ENCODE measurements at regions not wholly inside any gene's neighbourhood (a gene's known extent, or its start where the extent isn't known, plus 50 kb on each side); places are given as distances from the start of the nearest gene placed in this dataset.
"Not testable (repeated sequence)": the region's sequence is repeated elsewhere in the genome, so short reads cannot be mapped to it uniquely, and the experiment has no call there.

DNA sequence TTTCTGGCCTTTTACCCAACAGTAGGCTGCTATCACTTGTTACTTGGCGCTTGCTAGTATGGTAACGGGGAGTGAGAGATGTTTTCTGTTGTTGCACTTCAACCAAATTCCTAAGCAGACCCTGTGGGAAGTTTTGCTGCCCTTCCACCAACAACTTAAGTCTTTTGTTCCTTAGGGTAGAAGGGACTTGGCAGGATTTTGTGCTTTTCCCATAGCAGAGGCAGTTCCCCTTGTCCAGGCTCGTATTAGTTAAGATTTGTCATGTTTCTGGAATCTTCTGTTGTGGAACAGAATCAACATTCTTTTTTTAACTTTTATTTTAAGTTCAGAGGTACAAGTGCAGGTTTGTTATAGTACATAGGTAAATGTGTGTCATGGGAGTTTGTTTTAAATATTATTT is 73.2 kb upstream of the SGIP1 start:
- no peak for DNase-seq (ENCODE audit: low spot score)

DNA sequence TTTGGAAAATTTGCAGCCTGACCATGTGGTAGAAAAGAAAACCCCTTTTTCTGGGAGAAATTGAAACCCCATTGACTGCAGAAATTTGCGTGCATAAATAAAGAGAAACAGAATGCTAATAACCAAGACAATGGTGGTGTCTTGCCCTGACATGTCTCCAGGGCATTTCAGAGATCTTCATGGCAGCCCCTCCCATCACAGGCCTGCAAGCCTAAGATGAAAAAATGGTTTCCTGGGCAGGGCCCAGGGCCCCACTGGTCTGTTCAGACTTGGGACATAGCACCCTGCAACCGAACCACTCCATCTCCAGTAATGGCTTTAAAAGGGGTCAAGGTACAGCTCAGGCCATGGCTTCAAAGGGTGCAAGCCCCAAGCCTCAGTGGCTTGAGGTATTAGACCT is 71.6 kb upstream of the SGIP1 start:
- DNase-seq (ENCODE audit: low spot score), result no peak

DNA sequence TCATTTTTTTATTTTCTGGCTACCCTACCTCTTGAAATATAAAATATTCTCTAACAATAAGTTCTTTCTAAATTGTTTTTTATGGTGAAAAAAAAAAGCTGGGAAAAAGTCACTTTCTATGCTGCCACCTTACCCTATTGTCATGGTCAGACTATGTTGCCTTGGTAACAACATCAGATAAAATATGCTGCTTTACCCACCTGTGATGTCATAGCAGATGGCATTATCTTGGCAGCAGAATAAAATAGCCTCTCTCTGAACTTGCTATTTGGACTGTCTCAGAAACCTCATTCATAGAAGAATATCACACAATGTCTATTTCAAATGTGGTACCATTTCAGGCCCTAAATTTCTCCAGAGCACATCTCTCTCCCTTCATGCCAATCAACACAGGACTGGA is 69.6 kb upstream of the SGIP1 start:
- DNase-seq (ENCODE audit: low spot score), result no peak

DNA sequence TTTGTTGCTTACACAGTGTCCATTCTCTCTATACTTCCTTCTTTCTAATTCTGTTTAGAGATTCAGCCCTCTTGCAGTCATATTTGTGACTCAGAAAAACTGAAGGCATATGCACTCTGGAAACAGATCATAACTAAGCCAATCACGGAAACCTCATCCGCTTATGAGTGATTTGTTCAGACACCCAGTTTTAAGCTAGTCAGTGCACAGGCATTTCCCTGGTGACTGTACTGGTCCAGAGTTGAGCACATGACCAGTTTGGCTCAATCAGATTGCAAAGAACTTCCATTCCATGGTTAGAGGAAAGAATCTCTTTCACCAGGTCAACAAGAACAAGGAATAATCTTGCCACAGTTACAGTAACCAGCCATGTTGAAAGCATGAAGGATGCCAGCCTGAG is 69.2 kb upstream of the SGIP1 start:
- no peak for DNase-seq (ENCODE audit: low spot score)

DNA sequence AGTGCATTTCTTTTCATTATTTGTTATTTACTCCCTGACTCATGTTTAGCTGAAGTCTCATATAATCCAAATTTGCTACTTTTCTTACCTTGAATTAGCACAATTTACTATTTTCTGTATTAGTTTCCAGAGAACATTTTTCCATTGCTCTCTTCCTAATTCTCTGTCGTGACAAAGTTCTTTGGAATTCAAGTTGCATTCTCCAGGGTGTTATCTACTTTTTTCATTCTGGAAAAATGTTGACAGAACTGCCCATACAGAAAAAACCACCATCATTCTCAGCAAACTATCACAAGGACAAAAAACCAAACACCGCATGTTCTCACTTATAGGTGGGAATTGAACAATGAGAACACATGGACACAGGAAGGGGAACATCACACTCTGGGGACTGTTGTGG is 67.3 kb upstream of the SGIP1 start:
- DNase-seq (ENCODE audit: low spot score), result not testable (repeated sequence)

DNA sequence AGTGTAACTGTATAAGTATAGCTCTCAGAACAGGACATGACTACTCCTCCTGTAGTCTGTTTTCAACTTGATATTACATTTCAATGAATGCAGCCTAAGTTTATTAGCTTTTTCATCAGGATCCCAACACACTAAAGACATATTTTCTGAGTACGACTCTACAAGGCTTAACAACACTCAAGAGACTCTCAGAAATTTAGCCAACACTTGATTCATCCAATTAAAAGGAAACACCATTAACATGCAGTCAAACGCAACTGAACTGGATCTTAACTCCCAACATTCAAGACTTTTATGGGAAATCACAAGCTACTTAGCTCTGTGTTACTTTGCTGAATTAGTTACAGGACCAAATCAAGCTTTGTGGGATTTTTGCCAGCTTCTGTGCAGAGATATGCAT is 65.2 kb upstream of the SGIP1 start:
- DNase-seq (ENCODE audit: low spot score), result no peak

DNA sequence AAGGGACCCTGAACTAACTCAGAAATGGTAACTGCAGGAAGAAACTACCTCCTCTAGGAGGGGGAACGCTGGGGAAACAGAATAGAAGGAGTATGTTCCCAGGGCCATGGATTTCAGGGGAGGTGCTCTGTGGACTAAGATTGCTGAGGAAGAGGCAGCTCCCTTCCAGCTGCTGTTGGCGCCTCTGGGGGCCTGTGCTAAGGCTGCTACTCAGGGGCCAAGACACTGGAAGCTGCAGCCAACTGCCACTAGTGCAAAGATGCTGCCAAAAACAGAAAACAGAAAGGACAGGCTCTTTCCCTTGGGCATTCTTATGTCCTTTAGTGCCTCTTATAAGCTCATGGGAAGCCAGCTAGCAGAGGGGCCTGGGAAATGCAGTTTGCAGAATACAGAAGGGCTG is 58.0 kb upstream of the SGIP1 start:
- DNase-seq (ENCODE audit: low spot score), result no peak

DNA sequence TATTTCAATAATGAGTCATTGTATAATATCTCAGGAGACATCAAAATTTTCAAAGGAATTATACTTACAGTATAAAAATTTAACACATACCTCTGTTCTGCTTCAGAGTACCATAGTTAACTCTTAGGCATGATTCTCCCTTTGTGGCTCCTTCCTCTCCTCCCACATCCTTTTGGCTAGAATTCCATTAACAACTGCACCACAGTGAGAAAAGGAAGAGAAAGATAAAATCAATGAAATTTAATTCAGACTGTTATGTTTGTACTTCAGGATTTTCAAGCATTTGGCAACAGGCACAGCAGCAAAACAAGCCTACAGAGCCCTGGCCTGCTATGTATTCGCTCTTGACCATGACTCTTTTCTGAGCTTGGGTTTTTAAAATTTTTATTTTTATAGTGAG is 57.2 kb upstream of the SGIP1 start:
- DNase-seq (ENCODE audit: low spot score), result no peak

DNA sequence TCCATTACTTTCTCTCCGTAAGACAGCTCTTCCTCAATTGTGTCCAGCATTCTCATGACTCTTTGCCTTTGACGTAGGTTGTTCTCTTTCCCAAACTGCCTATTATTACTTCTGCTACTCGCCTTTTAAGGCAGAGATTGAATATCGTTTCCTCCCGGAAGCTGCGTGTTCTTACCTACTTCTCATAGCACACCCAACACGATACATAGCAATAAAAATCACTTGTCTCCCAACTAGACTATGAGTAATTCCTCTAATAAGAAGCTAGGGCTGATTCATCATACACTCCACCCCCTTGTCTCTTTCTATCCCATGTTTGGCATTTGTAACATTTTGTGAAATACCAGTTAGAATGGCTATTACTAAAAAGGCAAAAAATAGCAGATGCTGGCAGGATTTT is 55.8 kb upstream of the SGIP1 start:
- DNase-seq (ENCODE audit: low spot score), result no peak

DNA sequence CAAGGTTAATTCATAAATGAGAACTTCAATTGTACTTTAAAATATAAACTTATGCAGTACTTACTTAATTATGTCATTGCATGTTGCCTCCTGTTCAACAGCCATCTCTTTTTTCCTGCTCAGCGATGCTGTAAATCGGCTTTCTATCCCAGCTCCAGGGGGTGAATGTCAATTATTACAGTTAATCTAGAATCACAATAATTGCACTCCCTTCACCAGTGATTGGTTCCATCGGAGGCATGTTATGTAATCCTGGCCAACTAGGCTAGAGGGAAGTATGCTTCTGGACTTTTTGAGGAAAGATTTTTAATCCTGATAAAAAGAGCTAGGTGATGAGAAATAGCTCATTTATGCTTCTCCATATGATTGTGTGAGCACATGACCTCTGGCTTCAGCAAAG is 53.8 kb upstream of the SGIP1 start:
- no peak for DNase-seq (ENCODE audit: low spot score)

DNA sequence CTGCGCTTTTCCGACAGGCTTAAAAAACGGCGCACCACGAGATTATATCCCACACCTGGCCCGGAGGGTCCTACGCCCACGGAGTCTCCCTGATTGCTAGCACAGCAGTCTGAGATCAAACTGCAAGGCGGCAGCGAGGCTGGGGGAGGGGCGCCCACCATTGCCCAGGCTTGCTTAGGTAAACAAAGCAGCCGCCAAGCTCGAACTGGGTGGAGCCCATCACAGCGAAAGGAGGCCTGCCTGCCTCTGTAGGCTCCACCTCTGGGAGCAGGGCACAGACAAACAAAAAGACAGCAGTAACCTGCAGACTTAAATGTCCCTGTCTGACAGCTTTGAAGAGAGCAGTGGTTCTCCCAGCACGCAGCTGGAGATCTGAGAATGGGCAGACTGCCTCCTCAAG is 52.7 kb upstream of the SGIP1 start:
- not testable (repeated sequence) for DNase-seq (ENCODE audit: low spot score)

Data from Ammon's horn (tissue), 1 donor.